ENCODE measurements at regions not wholly inside any gene's neighbourhood (a gene's known extent, or its start where the extent isn't known, plus 50 kb on each side); places are given as distances from the start of the nearest gene placed in this dataset.

DNA sequence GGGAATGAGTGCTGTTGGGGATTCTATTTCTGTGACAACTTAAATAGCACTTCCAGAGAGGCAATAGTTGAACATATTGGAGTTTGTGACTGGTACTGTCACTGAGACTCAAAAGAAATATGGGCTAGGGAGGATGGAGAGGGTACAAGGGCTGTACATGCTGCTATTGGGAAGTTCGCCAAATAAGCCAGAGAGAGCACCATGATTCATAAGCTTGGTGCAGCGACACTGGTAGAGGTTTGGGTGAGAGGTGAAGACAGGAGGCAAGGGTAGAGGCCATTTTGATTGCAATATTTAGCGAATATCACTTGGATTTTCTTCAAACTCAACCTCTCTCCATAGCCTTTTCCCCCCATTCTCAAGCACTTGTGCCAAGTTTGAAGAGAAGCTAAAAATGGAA, 214.3 kb downstream of the OGFRL1 start:
- TF ChIP-seq EGR1 (IDR thresholded peaks at IDR 0.05; ENCODE audit: low read depth in 2 of 2): no peak
- no peak for TF ChIP-seq MAX (IDR thresholded peaks at IDR 0.05)
- TF ChIP-seq, protein P1, sequence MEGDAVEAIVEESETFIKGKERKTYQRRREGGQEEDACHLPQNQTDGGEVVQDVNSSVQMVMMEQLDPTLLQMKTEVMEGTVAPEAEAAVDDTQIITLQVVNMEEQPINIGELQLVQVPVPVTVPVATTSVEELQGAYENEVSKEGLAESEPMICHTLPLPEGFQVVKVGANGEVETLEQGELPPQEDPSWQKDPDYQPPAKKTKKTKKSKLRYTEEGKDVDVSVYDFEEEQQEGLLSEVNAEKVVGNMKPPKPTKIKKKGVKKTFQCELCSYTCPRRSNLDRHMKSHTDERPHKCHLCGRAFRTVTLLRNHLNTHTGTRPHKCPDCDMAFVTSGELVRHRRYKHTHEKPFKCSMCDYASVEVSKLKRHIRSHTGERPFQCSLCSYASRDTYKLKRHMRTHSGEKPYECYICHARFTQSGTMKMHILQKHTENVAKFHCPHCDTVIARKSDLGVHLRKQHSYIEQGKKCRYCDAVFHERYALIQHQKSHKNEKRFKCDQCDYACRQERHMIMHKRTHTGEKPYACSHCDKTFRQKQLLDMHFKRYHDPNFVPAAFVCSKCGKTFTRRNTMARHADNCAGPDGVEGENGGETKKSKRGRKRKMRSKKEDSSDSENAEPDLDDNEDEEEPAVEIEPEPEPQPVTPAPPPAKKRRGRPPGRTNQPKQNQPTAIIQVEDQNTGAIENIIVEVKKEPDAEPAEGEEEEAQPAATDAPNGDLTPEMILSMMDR (IDR thresholded peaks at IDR 0.05; ENCODE audit: low read depth, low read length, missing input control): no peak
- no peak for TF ChIP-seq RXRA (IDR thresholded peaks at IDR 0.05)
- TF ChIP-seq YY1 (IDR thresholded peaks at IDR 0.05): no peak
- TF ChIP-seq GABPA (IDR thresholded peaks at IDR 0.05 in 1 of 2, conservative IDR thresholded peaks at IDR 0.05 in 1 of 2): no peak
- TF ChIP-seq RAD21 (IDR thresholded peaks at IDR 0.05): no peak
- TF ChIP-seq REST (IDR thresholded peaks at IDR 0.05): no peak
- no peak for TF ChIP-seq SP1 (IDR thresholded peaks at IDR 0.05)
- TF ChIP-seq JUND (IDR thresholded peaks at IDR 0.05): no peak
- TF ChIP-seq ZBTB33 (IDR thresholded peaks at IDR 0.05): no peak
- TF ChIP-seq TAF1 (conservative IDR thresholded peaks at IDR 0.05): no peak
- no peak for TF ChIP-seq ATF3 (IDR thresholded peaks at IDR 0.05)

All from liver (tissue), 3 donors.